Stimulated activated CD8-positive, alpha-beta memory T cell treated with anti-CD3 and anti-CD28 coated beads, Interleukin-2, amount 100 ng/mL, for 48 hours (primary cell): ENCODE measurements at regions not wholly inside any gene's neighbourhood (a gene's known extent, or its start where the extent isn't known, plus 50 kb on each side); places are given as distances from the start of the nearest gene placed in this dataset.

Experiments
- DNase-seq, 2 donors: peaks; one replicate each; pipeline ENCODE4 v3.0.0-alpha.2; 2020; ENCODE audit warnings: low read depth in 2 of 2

DNA sequence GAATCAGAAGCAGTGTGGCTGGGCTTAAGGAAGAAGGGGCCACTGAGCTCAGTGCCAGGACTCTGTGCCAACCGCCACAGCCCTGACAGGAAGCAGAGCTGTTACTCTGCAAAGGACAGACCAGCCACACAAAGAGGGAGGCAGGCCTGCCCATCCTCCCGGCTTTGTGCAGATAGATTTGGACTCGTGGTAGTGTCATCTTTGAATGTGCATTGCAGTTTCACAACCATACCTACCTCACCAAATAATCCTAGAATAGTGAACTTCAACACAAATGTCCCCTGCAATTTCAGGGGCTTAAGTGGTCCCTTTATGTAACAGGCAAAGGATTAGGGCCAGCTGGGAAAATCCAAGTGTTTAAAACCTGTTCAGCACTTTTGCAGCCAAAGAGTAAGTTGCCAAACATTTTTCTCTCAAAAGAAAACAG lies 55.1 kb upstream of the CLDN10 start:
- DNase-seq, result no peak

DNA sequence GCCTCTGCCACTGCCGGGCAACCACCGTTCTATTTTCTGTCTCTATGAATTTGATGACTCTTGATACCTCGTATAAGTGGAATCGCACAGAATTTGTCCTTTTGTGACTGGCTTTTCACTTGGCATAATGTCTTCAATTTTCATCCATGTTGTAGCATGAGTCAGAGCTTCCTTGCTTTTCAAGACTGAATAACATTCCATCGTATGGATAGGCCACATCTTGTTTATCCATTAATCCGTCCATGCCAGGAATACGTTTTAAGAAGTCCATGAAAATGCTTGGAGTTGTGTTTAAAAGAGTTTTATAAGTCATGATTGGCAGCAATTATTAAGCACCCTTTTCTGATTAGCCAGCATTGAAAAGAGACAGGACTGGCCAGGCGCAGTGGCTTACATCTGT lies 53.6 kb upstream of the CLDN10 start:
- DNase-seq, result no peak

DNA sequence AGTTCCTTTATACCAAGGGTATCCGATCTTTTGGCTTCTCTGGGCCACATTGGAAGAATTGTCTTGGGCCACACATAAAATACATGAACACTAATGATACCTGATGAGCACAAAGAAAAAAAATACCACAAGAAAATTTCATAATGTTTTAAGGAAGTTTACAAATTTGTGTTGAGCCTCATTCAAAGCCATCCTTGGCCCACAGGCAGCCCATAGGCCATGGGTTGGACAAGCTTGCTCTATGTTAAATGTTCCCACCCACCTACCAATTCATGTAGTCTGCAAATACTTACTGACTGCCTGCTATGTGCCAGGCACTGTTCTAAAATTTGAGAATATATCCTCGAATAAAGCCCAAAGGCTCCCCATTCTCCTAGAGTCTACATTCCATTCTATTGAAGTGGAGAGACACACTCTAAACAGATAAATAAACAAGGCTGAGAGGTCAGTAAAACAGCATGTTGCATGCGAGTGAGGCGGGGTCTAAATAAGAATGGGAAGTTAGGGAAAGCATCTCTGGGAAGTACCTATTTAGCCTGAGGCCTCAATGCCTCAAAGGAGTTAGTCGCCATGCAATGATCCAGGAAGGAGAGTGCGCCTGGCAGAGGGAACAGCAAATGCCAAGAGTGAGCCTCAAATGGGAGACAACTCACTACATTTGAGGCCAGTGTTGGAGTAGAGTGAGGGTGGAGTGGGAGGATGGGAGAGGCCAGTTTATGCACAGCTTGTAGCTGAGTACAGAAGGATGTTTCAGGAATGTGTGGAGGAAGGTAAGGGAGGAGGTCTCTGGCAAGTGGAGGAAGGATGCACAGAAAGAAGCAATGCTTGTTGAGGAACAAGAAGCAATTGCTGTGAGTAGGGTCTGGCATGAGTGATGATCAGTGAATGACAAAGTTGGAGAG lies 52.5 kb upstream of the CLDN10 start:
- DNase-seq, result no peak

DNA sequence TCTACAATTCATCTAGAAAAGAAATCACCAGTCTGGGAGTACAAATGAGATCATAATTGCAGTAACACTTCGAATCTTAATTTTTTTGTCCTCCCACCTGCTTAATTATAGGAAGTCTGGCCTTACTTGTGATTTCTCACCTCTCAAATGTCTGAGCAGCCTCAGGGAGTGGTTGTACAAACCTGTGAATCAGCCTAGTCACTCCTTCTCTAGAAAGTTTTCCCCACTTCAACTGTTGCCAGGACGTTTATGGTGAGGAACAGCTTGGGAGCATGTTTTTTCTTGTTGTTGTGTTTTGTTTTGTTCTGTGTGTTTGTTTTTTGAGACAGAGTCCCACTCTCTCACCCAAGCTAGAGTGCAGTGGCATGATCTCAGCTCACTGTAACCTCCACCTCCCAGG lies 50.3 kb upstream of the CLDN10 start:
- DNase-seq, result no peak
